Gastroesophageal sphincter (tissue), 4 donors: ENCODE measurements at regions not wholly inside any gene's neighbourhood (a gene's known extent, or its start where the extent isn't known, plus 50 kb on each side); places are given as distances from the start of the nearest gene placed in this dataset.

ENCODE experiments used
- ATAC-seq: fragments of 150-250 bp; one replicate; pipeline ENCODE4 v1.9.1; 2016; ENCODE audit warnings: mild to moderate bottlenecking, moderate library complexity
- H3K27ac ChIP-seq, 4 donors: fragments of 200-600 bp; sonication (generic) in 3 of 4; 1 replicate in 3 of 4; 2 replicates in 1 of 4; pipeline ENCODE4 v1.5.1; 2016 to 2019
- H3K27me3 ChIP-seq: fragments of 200-600 bp; sonication (generic); one replicate; pipeline ENCODE4 v1.5.1; 2019
- H3K36me3 ChIP-seq, 2 donors: fragments of 200-600 bp; sonication (generic); one replicate each; pipeline ENCODE4 v1.5.1; 2019; ENCODE audit warnings: control low read depth in 1 of 2
- H3K4me1 ChIP-seq, 3 donors: fragments of 200-600 bp; sonication (generic); 1 replicate in 2 of 3; 2 replicates in 1 of 3; pipeline ENCODE4 v1.5.1; 2016 to 2019; ENCODE audit warnings: control low read depth in 2 of 3
- H3K4me3 ChIP-seq, 2 donors: fragments of 200-600 bp; sonication (generic); one replicate each; pipeline ENCODE4 v1.5.1; 2019; ENCODE audit warnings: mild to moderate bottlenecking in 1 of 2, moderate library complexity in 1 of 2
- H3K9me3 ChIP-seq, 3 donors: fragments of 200-600 bp; sonication (generic); one replicate each; pipeline ENCODE4 v1.5.1; 2017 to 2019; ENCODE audit warnings: control low read depth in 2 of 3
- CTCF ChIP-seq, 4 experiments: fragments of 200-600 bp in 2 of 4; fragments of 450-650 bp in 2 of 4; sonication (generic) in 1 of 4; IDR thresholded peaks; one replicate each; pipeline ENCODE4 v1.5.1; 2017 to 2019; ENCODE audit warnings: antibody characterized with exemption in 4 of 4, mild to moderate bottlenecking in 2 of 4, moderate library complexity in 2 of 4
- EP300 ChIP-seq: sonication (generic); formaldehyde crosslinking; IDR thresholded peaks from one replicate; pipeline ENCODE4 v1.6.1; 2017; ENCODE audit warnings: antibody characterized with exemption, mild to moderate bottlenecking
- POLR2A ChIP-seq, 2 donors: fragments of 450-650 bp; IDR thresholded peaks; one replicate each; pipeline ENCODE4 v1.6.1; 2017; ENCODE audit warnings: antibody characterized with exemption in 2 of 2, mild to moderate bottlenecking in 2 of 2, moderate library complexity in 1 of 2
- POLR2AphosphoS5 ChIP-seq: sonication (generic); formaldehyde crosslinking; IDR thresholded peaks from one replicate; pipeline ENCODE4 v1.6.1; 2017; ENCODE audit warnings: antibody characterized with exemption
- WGBS, 2 donors: methylation state at CpG; one replicate each; pipeline ENCODE4 v1.1.5; 2018; ENCODE audit warnings: low coverage in 1 of 2; 5-methylcytosine and 5-hydroxymethylcytosine counted together

GRCh38 chr12:59219148-59219547, 298.8 kb upstream of the LRIG3 start:
- no peak overlapping the region for H3K4me3 ChIP-seq
- no peaks in the 10 kb centered on the region for H3K9me3 ChIP-seq
- H3K36me3 ChIP-seq, result no peaks in the 10 kb centered on the region
- H3K27ac ChIP-seq, result no peak overlapping the region
- no peaks in the 10 kb centered on the region for H3K27me3 ChIP-seq
- no peaks in the 10 kb centered on the region for H3K4me1 ChIP-seq
- no peak for ATAC-seq
- TF ChIP-seq POLR2AphosphoS5 (no peak), CTCF (IDR thresholded peaks at IDR 0.05) (no peak), EP300 (no peak), POLR2A (IDR thresholded peaks at IDR 0.05) (no peak)
- WGBS, 2 donors, result 67 to 79% methylated on average over 1 of the region's 1 CpG

GRCh38 chr12:59196989-59197388, 276.7 kb upstream of the LRIG3 start:
- ATAC-seq, result no peak
- WGBS, 2 donors, result 73 to 100% methylated on average over 1 of the region's 1 CpG
- Histone ChIP-seq H3K9me3 (no peaks in the 10 kb centered on the region), H3K27ac (no peak overlapping the region), H3K36me3 (no peaks in the 10 kb centered on the region), H3K27me3 (no peaks in the 10 kb centered on the region), H3K4me1 (no peaks in the 10 kb centered on the region), H3K4me3 (no peak overlapping the region)
- no peak for TF ChIP-seq POLR2AphosphoS5
- no peak for TF ChIP-seq CTCF (IDR thresholded peaks at IDR 0.05)
- TF ChIP-seq POLR2A (IDR thresholded peaks at IDR 0.05), result no peak
- TF ChIP-seq EP300, result no peak

- Histone ChIP-seq H3K27me3 (no peaks in the 10 kb centered on the region), H3K27ac (no peak overlapping the region)
- no CpG with 5 or more reads among the region's 2 CpGs for WGBS, 2 donors
Observed at GRCh38 chr12:59194794-59195193, 274.5 kb upstream of the LRIG3 start.

GRCh38 chr12:59193476-59194050, 273.3 kb upstream of the LRIG3 start:
- no peak overlapping the region for H3K27ac ChIP-seq
- no peak for ATAC-seq
- H3K9me3 ChIP-seq, result no peaks in the 10 kb centered on the region
- no peaks in the 10 kb centered on the region for H3K36me3 ChIP-seq
- no peaks in the 10 kb centered on the region for H3K4me1 ChIP-seq
- 88 to 100% methylated on average over 1 of the region's 1 CpG for WGBS, 2 donors
- no peak overlapping the region for H3K4me3 ChIP-seq
- no peaks in the 10 kb centered on the region for H3K27me3 ChIP-seq
- TF ChIP-seq EP300 (no peak), POLR2AphosphoS5 (no peak), CTCF (IDR thresholded peaks at IDR 0.05) (no peak), POLR2A (IDR thresholded peaks at IDR 0.05) (no peak)

More at GRCh38 chr12:59194794-59195193, 274.5 kb upstream of the LRIG3 start:
- no peaks in the 10 kb centered on the region for H3K4me1 ChIP-seq
- no peaks in the 10 kb centered on the region for H3K9me3 ChIP-seq
- H3K36me3 ChIP-seq, result no peaks in the 10 kb centered on the region
- no peak overlapping the region for H3K4me3 ChIP-seq
- TF ChIP-seq EP300 (no peak), POLR2AphosphoS5 (no peak), CTCF (IDR thresholded peaks at IDR 0.05) (no peak), POLR2A (IDR thresholded peaks at IDR 0.05) (no peak)
- ATAC-seq, result no peak

GRCh38 chr12:59191372-59191771, 271.1 kb upstream of the LRIG3 start:
- no peak overlapping the region for H3K4me3 ChIP-seq
- ATAC-seq, result no peak

More at GRCh38 chr12:59191372-59191771, 271.1 kb upstream of the LRIG3 start:
- WGBS, 2 donors, result 44 to 45% methylated on average over 1 of the region's 1 CpG
- H3K27ac ChIP-seq, result no peak overlapping the region
- no peaks in the 10 kb centered on the region for H3K36me3 ChIP-seq
- no peaks in the 10 kb centered on the region for H3K4me1 ChIP-seq
- H3K27me3 ChIP-seq, result no peaks in the 10 kb centered on the region
- TF ChIP-seq CTCF (IDR thresholded peaks at IDR 0.05), result no peak
- TF ChIP-seq EP300, result no peak
- TF ChIP-seq POLR2A (IDR thresholded peaks at IDR 0.05), result no peak
- no peak for TF ChIP-seq POLR2AphosphoS5
- no peaks in the 10 kb centered on the region for H3K9me3 ChIP-seq
